GM23338 (cell line): ENCODE measurements at regions not wholly inside any gene's neighbourhood (a gene's known extent, or its start where the extent isn't known, plus 50 kb on each side); places are given as distances from the start of the nearest gene placed in this dataset.

Experiments used
- CTCF ChIP-seq, 2 experiments: fragments of 200-600 bp in 1 of 2; sonication (generic) in 1 of 2; conservative IDR thresholded peaks; 2 replicates each; pipeline versions ENCODE4 v1.5.1 to v1.6.1; 2016 to 2017; ENCODE audit warnings: antibody characterized with exemption in 2 of 2, low read depth in 2 of 2, mild to moderate bottlenecking in 2 of 2, moderate library complexity in 1 of 2
- POLR2AphosphoS5 ChIP-seq: IDR thresholded peaks from 2 replicates; pipeline ENCODE4 v1.6.1; 2016; ENCODE audit warnings: antibody characterized with exemption, low read depth

DNA sequence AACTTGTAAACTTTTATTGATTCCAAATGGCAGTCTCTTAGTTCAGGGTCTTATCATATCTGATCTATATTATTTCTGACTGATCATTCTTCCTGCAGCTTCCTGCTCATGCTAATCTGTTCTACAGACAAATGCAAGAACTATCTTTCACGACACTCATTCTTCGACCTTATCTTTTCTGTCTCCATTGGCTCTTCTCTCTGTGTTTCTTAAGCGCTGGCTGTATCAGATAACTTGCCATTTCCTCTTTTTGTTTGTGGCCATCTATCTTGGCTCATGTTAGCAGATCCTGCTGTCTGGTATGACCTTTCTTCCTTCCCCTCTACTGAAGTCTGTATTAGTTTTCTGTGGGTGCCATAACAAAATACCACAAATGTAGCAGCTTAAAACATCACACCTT lies 230.5 kb upstream of the PUDP start:
- TF ChIP-seq CTCF (conservative IDR thresholded peaks at IDR 0.05; ENCODE audit: low read depth in 2 of 2) (no peak), POLR2AphosphoS5 (no peak)
